Fibroblast of villous mesenchyme (primary cell): ENCODE measurements at regions not wholly inside any gene's neighbourhood (a gene's known extent, or its start where the extent isn't known, plus 50 kb on each side); places are given as distances from the start of the nearest gene placed in this dataset.

ENCODE experiments used
- DNase-seq: peaks from one replicate; pipeline ENCODE4 v3.0.0-alpha.2; 2010; ENCODE audit warnings: low read depth
- H3K4me3 ChIP-seq: 2 replicates; pipeline ENCODE4 v1.5.1; 2011; ENCODE audit warnings: low read depth, mild to moderate bottlenecking, low read length
- TF ChIP-seq, protein P1 (sequence below): IDR thresholded peaks from 2 replicates; pipeline ENCODE4 v1.5.1; 2012; ENCODE audit warnings: low read depth, mild to moderate bottlenecking, low read length; ENCODE audit not compliant: insufficient read depth

DNA sequence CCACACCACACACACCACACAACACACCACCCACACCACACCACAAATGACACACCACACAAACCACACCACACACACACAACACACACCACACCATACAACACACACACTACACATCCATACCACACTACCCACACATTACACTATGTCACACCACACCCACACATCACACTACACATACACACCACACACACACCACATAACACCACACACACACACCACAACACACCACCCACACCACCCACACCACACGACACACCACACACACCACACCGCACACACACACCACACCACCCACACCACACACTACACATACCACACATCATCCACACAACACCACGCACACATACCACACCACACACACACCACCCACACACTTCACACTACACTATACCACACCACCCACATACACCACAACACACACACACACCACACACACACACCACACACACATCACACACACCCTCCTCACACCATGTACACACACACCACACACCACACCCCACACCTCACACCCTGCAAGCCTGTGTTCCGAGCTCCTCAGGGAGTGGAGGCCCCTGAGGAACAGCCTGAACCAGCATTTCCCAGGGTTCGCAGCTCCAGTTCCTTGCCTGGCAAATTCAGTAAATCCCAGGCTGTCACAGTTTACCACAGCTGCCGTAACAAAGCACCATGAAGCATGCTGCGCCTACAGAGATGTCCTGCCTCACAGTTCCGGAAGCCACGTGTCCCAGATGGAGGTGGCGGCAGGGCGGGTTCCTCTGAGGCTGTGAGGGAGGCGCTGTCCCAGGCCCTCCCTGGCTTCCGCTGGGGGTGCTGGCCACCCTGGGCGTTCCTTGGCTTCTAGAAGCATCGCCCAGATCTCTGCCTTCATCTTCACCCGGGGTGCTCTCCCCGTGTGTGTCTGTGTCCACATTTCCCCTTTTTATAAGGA, 69.8 kb upstream of the ATP5PO start:
- TF ChIP-seq, protein P1, sequence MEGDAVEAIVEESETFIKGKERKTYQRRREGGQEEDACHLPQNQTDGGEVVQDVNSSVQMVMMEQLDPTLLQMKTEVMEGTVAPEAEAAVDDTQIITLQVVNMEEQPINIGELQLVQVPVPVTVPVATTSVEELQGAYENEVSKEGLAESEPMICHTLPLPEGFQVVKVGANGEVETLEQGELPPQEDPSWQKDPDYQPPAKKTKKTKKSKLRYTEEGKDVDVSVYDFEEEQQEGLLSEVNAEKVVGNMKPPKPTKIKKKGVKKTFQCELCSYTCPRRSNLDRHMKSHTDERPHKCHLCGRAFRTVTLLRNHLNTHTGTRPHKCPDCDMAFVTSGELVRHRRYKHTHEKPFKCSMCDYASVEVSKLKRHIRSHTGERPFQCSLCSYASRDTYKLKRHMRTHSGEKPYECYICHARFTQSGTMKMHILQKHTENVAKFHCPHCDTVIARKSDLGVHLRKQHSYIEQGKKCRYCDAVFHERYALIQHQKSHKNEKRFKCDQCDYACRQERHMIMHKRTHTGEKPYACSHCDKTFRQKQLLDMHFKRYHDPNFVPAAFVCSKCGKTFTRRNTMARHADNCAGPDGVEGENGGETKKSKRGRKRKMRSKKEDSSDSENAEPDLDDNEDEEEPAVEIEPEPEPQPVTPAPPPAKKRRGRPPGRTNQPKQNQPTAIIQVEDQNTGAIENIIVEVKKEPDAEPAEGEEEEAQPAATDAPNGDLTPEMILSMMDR: no peak
- no peak for DNase-seq
- no peak overlapping the region for H3K4me3 ChIP-seq

DNA sequence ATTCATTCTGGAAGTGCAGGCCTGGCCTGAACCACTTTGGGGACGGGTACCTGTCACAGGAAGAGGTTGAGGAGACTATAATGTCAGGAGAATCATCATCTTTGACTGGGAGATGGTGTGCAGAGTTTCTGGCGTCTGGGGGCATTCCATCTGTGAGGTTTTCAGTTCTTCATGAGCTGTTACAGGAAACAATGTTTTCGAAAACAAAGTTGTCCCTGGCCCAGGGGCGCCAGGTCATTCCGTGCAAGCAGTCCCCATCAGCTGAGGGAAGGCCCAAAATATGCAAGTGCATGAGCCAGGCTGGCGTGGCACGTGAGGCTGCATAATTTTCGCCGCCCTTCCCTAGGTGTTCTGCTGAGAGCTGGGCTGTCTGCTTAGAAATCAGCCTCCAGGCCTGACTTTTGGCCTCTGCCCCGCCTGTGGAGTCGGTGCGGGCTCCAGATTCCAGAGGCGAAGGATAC, 68.4 kb upstream of the ATP5PO start:
- DNase-seq: no peak
- TF ChIP-seq, protein P1: no peak
- H3K4me3 ChIP-seq: no peak overlapping the region

DNA sequence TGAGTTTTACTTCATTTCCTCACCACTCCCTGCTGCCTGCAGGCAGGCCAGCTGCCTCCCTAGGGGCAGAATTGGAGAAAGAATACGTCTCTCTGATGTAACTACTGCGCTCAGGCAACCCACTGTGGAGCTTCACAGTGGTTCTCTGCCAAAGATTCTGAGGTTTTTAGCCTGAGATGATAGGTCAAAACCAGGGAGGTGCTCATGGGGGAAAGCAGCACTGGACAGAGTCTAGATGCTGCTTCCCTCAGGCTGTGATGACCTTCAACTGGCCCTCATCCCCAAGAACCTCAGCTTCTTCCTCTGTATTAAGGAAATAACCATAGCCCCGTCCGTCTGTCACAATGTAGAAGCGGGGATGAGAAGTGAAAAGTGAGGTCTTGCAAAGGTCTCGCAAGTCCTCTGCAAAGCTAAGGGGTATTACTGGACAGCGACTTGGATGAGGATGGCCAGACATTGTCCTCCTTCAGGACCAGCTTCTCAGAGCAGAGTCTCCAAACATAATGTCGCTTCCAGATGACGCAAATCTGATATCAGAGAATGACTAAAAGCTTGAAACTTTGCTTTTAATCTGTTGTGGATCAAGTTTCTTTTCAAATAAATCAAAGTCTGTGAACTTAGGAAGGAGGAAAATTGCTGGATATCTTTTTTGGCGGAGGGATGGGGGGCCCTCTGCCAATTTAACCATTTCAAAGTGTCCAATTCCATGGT, 65.9 kb upstream of the ATP5PO start:
- no peak for DNase-seq
- no peak overlapping the region for H3K4me3 ChIP-seq
- TF ChIP-seq, protein P1: no peak

DNA sequence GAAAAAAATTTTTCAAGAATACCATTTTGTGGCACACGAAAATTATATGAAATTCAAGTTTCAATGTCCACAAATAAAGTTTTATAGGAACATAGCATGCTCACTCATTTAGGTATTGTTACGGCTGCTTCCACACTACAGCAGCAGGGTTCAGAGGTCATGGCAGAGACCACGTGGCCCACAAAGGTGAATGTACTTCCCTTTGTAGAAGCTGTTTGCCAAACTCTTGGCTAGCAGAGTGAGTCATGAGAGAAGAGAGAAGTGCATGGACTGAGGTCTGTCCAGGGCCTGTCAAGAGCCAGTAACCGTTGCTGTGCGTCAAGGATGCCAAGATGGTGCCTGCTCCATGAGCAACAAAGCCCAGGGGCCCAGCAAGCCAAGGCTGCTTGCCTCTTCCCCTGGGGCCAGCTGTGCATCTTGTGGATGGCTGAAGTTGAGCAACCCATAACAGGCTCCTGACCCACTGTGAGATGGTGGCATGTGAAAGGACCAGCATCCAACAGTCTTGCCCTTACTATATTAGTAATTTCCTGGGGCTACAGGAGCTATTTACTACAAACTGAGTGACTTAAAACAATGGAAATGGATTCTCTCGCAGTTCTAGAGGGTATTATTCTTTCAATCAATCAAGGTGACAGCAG, 64.8 kb upstream of the ATP5PO start:
- DNase-seq: no peak
- H3K4me3 ChIP-seq: no peak overlapping the region
- TF ChIP-seq, protein P1: no peak

DNA sequence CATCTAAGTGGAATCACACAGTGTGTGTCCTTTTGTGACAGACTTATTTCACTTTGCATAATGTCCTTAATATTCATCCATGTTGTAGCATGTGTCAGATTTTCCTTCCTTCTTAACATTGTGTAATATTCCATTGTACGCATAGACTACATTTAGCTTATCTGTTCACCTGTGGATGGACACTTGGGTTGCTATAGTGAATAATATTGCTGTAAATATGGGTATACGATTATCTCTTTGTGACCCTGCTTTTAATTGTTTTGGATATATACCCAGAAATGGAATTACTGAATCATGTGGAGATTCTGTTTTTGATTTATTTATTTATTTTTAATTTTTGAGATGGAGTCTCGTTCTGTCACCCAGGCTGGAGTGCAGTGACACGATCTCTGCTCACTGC, 63.0 kb upstream of the ATP5PO start:
- no peak overlapping the region for H3K4me3 ChIP-seq
- TF ChIP-seq, protein P1: no peak
- DNase-seq: no peak

DNA sequence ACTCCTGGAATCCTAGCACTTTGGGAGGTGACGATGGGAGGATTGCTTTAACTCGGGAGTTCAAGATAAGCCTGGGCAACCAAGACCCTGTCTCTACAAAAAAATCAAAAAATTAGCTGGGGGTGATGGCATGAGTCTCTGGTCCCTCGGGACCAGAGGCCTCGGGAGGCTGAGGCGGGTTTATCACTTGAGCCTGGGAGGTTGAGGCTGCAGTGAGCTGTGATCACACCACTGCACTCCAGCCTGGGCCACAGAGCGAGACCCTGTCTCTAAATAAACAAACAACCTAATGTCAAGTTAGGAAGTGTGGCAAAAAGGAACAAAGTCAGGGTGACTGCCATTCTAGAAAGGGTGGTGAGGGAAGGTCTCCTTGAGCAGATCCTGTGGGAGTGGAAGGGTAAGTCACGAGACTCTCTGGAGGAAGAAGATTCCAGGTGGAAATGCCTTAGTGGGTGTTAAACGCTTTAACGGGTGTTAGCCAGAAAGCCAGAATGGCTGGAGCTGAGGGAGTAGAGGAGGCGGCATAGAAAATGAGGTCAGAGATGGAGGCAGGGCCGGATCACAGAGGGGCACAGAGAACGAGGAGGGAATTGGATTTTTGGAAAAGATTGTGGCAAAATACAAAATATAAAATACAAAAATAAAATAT, 62.2 kb upstream of the ATP5PO start:
- DNase-seq: no peak
- TF ChIP-seq, protein P1: no peak
- no peak overlapping the region for H3K4me3 ChIP-seq
